NCI-H82 (cell line): ENCODE measurements at regions not wholly inside any gene's neighbourhood (a gene's known extent, or its start where the extent isn't known, plus 50 kb on each side); places are given as distances from the start of the nearest gene placed in this dataset.
A peak's percentile ranks its signal among the peaks of the same experiment; 100 is the strongest.

Source experiments
- DNase-seq: peaks from one replicate; lab custom pipeline; 2025; lab: John Stamatoyannopoulos, UW

DNA sequence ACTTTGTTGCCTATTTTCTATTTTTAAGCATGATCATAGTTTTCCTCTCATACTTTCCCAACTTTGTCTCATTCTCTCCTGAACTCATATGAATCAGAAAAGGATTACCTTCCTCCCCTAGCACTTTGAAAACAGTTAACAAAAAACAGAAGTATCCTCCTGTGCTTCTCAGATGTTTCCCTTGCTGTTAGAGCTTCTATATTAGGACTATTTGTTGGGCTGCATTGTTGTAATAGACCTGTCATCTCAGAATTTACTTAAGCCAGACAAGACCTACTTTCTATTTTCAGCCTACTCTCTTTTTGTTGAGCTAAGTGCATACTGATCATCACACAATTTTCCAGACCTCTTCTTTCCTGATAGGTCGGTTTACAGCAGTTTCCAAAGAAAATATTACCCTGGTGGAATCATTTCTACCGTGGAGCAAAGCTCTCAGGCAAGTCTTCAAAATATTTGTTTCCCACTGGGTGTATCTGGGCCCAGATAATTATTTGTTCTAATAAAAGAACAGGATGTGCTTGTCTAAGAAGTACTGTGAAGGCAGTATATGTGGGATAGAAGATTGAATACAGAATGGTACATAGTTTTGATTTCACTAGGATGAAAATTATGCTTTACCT is 411.9 kb upstream of the KLF6 start:
- DNase-seq = no peak

DNA sequence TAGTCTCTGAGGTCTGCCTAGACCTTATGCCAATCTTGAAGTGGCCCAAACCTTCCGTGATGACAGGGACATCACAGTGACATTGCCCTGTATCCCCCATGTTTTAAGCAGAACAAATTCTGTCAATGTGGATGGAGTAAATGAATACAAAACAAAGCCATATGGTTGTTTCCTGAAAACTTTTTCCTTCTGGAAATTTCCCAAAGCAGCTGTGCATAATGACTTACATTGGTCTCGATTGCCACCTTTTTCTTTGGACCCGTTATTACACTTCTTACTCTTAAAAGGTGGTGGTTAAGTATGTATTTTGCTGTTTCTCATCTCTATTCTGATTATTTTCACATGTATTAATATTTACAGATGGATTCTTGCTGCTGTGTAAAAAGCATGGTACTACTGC is 411.2 kb upstream of the KLF6 start:
- no peak for DNase-seq

DNA sequence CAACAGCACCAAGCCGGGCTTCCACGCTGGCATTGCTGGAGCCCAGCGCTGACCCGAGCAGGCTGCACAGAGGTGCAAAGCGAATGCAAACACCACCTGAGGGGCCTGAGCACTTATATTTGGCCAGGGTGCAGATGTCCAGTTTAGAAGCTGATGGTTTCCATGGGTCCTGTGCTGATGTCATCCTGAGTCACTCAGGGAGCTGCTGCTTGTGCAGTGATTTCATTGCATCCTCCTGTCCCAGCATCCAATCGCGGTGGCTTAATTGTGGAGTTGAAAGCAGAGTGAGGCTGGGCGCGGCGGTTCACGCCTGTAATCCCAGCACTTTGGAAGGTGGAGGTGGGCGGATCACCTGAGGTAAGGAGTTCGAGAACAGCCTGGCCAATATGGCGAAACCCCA is 410.2 kb upstream of the KLF6 start:
- no peak for DNase-seq

DNA sequence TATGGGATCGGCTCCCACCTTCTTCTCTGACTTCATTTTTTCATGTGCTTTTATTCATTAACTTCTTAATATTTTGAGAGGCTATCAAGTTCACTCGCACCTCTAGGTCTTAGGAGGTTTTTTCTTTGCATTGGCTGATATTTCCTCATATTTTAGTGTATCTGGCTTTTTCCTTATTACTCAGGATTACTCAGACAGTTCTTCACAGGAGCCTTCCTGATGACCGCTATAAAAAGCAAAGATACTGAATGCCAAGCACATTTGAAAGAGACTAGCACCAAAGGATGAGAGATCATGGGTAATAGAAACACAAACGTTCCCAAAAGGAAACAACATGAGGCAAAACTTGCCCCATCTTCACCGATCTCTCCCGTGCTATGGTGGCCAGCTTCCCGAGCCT is 409.2 kb upstream of the KLF6 start:
- no peak for DNase-seq

DNA sequence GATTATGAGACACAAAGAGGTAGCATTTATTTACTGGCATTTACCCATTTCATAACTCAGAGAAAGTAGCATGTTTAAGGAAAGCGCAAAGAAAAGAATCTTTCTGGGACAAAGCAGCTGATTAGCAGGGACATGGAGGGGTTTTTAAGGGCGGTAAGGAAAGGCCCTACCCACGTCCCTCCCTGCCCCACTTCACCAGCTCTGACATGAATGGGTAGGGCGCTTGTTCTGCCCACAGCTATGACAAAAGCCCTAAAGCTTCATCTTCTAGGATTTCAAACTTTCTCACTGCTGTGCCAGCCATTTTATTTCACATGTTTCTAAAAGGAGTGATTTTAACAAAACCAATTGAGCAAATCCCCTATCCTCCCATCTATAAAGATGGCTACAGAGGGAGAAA is 406.9 kb upstream of the KLF6 start:
- no peak for DNase-seq

DNA sequence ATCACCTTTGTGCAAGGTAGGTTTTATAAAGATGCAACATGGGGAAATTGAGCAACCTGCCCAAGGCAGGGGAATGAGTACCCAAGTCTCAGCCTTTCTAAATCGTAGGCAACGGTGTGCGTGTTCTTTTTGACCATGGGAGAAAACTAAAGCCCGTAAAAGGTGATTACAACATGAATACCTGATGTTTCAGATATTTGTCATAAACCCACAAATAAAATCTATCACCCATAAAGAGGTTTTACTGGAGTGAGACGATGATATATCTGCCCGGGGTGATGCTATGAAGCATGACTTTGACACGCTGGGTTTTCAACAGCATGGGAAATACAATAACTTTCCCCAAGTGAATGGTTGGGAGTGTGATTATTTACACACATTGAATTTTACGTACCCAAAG is 406.3 kb upstream of the KLF6 start:
- no peak for DNase-seq

DNA sequence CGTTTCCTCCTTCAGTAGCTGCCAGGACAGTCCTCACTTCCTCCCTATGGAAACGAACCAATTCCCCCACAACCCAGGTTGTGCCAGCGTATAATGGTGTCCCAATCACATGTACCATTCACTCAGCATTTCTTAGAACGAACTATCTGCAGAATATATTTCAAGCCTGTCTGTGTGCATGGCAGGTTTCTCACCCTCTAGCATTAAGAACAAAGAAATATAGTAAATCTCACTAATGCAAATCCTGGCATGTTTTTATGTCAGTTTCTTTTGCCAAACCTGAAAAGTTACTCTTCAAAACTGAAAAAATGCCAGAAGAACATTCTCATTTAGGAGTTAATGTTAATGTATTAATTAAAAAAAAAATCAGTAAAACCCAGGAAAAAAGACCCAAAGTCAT is 405.9 kb upstream of the KLF6 start:
- DNase-seq = no peak

DNA sequence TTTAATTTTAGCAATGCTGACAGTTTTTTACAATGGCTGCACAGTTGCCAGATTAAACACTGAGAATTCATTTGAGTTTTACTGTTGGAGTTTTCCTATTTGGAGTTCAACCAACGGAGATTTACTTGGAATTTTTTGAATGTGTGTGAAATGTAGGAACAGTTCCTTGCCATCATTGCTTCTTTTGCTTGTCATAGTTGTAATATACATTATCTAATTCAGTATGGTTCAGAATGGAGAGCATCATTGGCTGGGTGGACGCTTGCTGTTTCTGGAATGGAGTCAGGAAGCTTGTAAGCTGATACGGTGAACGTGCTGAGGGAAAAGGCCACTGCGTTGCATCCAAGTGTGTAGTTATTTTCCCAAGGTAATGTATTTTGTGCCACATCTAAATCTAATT is 404.3 kb upstream of the KLF6 start:
- no peak for DNase-seq

DNA sequence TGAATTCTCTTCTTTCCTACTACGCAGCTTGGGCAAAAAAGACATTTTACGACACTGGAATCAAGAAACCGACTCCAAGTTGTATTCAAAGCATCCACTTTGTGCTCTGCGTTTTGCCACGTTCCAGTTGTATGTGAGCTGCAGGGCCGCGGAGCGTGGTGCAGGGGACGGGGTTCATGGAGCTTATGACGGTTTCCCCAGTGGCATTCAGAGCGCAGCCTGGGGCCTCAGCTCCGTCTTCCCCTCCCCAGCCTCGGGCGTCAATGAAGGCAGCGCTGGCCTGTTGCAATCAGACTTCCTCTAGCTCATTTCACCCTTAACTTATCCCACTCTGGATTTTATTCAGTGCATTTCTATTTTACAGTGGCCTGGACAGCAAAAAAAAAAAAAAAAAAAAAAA is 403.4 kb upstream of the KLF6 start:
- no peak for DNase-seq

DNA sequence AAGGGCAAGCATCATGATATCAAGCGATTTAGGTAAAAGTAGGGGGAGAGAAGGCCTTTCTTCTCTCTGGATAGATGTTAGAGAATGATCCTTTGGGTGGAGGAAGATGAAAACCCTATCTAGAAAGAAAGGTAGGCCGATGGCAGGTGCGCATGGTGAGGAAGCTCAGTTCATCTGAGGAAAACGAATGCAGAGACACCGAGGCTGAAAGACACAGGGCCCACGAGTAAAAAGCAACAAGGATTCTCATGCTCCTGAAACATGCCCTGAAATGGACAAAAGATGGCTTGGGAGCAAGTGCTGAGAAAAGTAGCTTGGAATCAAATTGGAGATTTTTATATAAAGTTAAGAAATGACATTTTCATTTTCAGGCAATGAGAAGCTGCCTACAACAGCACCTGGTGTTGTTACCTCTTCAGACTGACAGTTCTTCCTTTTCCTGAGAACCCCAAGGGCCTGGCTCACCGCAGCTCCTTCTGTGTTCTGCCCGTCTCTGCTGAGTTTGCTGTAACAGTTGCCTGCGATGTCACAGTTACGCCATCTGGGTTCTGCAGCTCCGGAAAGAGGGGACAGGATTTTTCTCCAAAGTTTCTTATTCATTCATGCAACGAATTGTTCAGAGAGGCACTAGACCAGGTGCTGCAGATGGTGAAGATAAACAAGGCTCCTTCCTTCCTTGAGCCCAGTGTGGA is 402.0 kb upstream of the KLF6 start:
- DNase-seq = no peak

DNA sequence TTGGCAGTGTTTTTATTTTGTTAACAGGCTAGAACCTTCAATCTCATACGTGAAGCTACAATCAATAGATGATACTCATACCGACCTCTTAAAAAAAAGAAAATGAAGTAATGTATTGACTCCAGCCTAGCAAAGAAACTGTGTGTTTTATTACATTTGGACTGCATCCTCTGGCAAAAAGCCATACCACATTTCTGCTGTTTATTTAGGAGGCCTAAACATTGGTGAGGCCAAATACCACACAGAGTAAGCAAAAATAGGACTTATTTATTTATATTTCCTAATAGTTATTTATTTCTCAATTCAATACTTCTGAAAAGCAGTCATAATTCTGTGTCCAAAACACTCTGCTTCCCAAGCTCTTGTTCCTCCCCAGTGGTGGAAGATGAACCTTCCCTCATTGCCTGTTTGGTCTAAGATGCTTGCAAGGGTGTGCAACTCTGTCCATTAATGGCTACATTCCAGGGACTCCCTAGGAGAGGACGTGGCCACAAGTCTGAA is 398.8 kb upstream of the KLF6 start:
- DNase-seq = no peak

DNA sequence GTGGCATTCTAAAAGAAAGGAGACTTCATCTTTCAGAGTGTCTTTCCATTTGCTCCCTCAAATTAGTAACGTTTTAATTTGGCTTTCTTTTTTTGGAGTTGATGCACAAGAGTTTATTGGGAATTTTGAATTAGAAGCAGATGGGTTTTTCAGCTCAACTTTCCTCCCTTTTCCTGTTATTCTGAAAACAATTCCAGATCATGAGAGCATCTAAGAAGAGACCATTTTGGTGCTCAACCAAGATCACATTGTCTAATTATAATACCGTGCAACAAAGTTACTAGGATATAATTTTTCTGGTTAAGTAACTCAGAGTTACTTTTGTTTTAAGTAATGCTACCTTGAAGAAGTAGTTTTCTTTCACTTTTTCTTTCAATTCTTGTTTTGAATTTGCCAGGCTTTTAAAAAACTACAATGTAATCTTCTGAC is 396.6 kb upstream of the KLF6 start:
- DNase-seq = no peak

DNA sequence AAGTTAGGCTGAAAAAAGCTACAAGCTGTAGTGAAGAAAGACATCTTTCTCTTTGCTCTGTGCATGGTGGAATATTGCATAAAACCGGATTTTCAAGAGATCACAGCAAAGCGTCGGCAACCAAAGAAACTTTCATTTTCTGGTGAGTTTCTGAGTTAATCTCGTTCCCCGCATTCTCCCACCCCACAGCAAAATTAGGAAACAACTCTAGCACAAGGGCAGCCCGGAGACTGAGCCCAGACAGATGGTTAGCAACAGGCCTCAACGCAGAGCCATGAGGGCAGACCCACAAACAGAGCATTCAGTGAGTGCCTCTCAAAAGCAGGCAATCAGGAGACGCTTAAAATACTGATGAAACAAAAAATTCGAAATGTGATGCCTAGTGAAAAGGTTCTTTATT is 396.1 kb upstream of the KLF6 start:
- peak; percentile 0 for DNase-seq

DNA sequence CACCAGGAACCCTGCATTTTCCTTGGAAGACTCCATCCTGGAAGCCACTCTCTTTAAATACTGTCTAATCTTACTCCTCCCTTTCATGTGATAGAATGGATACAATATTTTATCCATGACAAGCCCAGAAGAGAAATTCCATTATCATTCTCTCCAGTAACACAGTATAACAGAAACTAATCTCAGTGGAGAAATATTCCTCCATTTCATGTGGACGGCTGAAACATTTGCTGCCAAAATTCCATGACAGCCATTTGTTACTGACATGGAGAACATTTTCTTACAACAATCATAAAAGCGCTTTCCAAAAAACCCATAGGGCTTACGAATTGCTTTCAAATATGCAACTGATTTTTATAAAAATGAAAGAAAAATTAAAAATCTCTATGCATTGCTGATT is 392.8 kb upstream of the KLF6 start:
- DNase-seq = no peak

DNA sequence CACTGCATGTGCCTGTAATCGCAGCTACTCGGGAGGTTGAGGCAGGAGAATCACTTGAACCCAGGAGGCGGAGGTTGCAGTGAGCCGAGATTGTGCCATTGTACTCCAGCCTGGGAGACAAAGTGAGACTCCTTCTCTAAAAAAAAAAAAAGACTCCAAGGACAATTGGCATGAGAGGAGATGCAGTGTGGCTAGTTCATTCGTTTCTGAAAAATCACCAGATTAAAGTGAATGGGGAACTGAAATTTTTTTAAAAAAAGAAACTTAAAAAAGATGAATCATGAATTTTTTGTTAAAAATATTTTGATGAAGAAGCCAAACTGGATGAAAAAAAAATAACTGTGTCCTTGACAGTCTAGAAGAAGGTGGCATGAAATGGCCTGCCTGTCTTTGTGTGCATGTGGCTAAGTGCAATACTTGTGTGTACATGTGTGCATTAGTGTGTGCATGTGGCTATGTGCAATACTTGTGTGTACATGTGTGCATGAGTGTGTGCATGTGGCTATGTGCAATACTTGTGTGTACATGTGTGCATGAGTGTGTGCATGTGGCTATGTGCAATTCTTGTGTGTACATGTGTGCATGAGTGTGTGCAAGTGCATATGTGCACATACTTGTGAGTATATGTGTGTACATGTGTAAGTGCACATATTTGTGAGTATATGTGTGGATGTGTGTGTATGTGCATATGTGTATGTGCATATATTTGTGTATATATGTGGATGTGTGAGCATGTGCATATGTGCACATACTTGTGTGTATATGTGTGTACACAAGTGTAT is 391.7 kb upstream of the KLF6 start:
- no peak for DNase-seq

DNA sequence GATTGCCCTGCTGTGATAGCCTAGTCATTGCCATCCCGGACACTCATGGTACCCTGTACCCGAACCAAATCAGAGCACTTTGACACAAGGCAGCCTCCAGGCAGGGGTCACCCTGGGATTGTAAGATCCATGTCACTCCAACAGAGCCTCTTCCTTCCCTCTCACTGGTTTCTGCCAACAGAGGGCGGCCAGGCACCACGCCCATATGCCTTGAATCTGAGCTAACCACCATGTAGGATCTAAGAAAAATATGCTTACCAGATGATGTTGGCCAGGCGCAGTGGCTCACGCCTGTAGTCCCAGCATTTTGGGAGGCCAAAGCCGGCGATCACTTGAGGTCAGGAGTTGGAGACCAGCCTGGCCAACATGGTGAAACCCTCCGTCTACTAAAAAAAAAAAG is 389.2 kb upstream of the KLF6 start:
- peak; percentile 19 for DNase-seq

DNA sequence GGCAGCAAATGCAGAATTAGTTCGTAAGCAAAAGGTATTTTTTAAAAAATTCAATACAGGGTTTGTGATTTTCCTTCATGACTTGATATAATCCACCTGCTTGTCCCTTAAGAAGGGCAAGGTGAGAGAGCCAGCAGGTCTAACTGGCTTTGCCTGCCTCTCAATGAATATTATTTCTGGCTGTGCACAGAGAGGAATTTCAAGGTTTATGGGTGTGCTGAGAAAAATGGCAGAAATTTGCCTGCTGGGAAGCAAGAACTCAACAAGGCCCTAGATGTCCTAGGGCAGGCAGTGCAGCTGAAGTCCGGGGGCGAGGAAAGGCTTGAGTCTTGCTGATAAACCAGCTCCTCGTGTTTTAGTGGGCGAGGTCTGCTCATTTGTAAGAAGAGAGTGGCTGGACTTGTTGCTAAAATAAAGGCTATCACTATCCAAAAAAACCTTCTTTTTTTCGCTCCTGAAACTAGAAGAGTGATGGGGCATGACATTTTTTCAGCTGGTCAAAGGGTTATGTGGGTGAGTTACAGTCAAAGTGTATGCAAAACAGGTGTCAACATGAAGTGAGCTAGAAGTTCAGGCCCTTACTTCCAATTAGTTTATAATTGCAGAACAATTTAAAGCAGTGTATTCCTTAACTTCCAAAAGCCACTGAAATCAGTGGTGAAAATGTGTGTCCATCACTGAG is 385.8 kb upstream of the KLF6 start:
- DNase-seq = no peak

DNA sequence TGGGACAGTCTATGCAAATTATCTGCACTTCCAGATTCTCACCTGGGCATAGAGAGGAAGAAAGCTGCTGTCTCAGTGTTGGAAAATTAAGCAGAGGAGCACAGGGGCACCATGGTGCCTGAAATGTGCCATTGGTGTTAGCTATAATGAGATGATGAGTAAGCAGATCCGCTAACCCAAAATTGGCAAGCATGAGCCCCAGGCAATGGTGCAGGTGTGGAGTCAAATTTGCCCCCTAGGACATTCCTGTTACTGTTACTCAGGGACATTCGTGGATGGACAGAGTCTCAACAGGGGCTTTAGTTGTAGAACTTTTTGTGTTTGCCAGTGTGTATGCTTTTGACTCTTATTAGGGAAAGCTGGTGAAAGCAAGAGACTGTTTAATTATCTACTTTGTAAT is 385.2 kb upstream of the KLF6 start:
- no peak for DNase-seq

DNA sequence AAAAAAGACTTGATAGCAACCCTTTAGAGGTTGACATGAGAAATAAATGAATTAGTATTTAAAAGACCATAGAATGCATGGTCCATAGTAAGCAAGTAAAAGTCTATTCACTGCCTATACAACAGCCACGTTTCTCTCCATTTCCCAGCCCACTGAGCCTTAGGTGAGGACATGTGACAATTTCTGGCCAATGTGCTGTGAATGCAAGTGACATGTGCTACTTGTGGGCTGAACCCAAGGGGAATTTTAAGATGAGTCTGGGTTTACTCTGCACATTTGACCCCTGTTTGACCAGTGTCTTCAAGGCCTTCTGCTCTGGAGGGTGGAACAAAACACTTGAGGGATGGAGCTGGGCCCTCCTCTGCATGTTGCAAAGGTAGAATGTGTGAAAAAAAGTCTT is 384.4 kb upstream of the KLF6 start:
- no peak for DNase-seq

DNA sequence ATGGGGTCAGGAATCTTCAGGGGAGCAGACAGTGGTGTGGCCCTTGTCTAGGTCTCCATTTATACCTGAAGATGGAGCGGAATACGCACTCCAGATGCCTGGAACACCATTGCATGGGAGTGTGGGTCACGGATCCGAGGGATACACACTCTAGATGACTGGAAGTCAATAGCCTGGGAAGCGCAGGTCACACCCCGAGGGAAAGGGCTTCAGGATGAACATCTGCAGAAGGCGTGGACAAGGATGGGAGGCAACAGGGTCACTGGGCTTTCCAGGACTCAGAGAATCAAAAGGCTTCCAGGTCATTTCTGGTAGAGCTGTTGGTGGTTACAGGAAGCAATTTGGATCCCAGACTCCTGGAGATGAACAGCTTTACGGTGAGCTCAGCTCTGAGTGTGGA is 382.2 kb upstream of the KLF6 start:
- no peak for DNase-seq

DNA sequence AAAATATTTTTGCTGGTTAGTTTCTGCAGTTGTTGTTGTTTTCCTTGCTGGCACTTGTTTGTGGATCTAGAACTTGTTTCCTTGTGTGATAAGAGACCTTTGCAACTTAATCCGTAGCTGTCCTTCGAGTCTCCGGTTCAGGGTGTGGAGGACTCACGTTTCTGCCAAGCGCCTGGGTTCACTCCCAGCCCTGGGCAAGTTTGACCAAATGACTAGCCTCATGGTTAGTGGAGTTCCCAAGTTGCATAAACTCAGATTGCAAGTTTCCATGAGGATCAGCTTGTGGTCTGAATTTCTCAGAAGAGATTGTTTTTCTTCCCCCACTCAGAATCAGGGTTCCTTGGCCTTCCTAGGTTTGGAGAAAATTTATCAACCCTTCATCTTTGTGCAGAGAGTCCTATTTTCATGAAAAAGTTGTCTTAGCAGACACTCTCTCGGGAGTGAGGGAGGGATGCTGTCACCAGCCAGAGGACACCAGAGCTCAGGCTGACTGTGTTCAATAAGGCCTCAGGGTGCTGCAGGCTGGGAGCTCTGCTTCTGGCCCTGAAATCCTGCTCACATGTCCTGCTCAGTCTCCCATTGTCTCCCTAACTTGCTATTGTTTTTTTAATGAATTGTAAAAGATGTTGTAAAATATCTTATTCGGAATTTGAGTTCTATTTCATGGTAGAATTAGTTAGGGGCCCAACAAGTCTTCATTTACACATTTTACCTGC is 377.7 kb upstream of the KLF6 start:
- no peak for DNase-seq

DNA sequence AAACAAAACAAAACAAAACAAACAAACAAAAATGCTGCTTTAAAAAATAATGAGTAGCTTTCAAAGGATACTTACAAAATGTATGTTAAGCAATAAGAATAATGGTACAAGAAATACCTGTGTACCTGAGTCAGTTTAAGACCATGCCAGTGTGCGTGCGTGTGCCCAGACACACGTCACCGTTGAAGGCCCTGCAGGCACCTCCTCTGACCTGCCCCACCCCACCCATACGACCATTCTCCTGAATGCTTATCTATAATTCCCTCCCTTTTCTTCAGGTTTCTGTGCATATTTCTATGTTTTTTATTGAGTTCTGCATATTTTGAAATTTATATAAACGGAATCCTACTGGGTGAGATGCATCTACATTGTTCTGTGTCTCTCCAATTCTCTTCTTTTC is 374.2 kb upstream of the KLF6 start:
- no peak for DNase-seq
